AG04450 (cell line): ENCODE measurements at regions not wholly inside any gene's neighbourhood (a gene's known extent, or its start where the extent isn't known, plus 50 kb on each side); places are given as distances from the start of the nearest gene placed in this dataset.

ENCODE experiments used
- CTCF ChIA-PET: fragments of 300-600, 350-600 bp; formaldehyde crosslinking; extraction: SDS; loops from one replicate; lab custom pipeline; 2022; ENCODE audit warnings: antibody characterized with exemption, inconsistent platforms; lab: Charles Lee
- POLR2A ChIA-PET: fragments of 350-600 bp; formaldehyde crosslinking; extraction: SDS; loops from one replicate; lab custom pipeline; 2021; ENCODE audit warnings: antibody characterized with exemption, inconsistent platforms; lab: Yijun Ruan, JAX
- DNase-seq: peaks from one replicate; pipeline ENCODE4 v3.0.0-alpha.2; 2011; ENCODE audit warnings: low read depth, low spot score
- H3K27ac ChIP-seq: one replicate; pipeline ENCODE4 v1.5.1; 2012; ENCODE audit warnings: low read depth, low read length, control low read depth
- H3K27me3 ChIP-seq: one replicate; pipeline ENCODE4 v1.6.0; 2012; ENCODE audit warnings: low read length; ENCODE audit not compliant: control insufficient read depth, insufficient read depth
- H3K4me3 ChIP-seq: 2 replicates; pipeline ENCODE4 v1.5.1; 2011; ENCODE audit warnings: mild to moderate bottlenecking, low read depth, low read length, control low read depth
- H3K9me3 ChIP-seq: 2 replicates; pipeline ENCODE4 v1.5.1; 2012; ENCODE audit warnings: low read length; ENCODE audit not compliant: control insufficient read depth, insufficient read depth
- TF ChIP-seq, protein P1 (sequence below): IDR thresholded peaks from 2 replicates; pipeline ENCODE4 v1.5.1; 2011; ENCODE audit warnings: low read depth, low read length, control low read depth, inconsistent platforms

DNA sequence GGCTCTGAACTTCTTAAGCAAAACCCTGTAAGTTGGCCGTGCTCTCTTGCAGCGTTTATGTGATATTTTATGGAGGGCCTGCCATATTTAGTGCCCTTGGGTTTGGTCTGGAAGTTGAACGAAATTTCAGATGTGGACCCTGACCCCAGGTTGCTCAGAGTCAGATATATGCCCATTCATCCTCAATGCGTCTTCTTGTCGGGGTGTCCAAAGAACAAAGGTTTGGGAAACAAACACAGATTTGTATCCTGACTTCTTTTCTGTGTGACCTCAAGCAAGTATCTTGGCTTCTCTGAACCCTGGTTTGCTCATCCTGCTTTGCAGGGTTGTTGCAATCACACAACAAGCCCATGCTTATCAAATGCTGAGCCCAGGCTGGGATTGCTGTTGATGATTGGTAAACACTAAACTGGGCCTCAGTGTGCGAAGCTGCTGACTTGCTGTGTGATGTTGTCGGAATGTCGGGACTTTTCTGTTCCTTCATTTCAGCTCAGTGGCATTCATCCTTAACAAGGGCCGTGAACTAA lies 103.5 kb upstream of the PTPN1 start:
- POLR2A ChIA-PET = no interaction called here
- CTCF ChIA-PET = no interaction called here
- no peak for DNase-seq
- TF ChIP-seq, protein P1, sequence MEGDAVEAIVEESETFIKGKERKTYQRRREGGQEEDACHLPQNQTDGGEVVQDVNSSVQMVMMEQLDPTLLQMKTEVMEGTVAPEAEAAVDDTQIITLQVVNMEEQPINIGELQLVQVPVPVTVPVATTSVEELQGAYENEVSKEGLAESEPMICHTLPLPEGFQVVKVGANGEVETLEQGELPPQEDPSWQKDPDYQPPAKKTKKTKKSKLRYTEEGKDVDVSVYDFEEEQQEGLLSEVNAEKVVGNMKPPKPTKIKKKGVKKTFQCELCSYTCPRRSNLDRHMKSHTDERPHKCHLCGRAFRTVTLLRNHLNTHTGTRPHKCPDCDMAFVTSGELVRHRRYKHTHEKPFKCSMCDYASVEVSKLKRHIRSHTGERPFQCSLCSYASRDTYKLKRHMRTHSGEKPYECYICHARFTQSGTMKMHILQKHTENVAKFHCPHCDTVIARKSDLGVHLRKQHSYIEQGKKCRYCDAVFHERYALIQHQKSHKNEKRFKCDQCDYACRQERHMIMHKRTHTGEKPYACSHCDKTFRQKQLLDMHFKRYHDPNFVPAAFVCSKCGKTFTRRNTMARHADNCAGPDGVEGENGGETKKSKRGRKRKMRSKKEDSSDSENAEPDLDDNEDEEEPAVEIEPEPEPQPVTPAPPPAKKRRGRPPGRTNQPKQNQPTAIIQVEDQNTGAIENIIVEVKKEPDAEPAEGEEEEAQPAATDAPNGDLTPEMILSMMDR = no peak
- H3K9me3 ChIP-seq = peaks cover 6% of the 10 kb centered on the region; the same call in 1 of the 2 replicates
- H3K27me3 ChIP-seq = no peaks in the 10 kb centered on the region
- H3K4me3 ChIP-seq = no peak overlapping the region
- no peak overlapping the region for H3K27ac ChIP-seq

DNA sequence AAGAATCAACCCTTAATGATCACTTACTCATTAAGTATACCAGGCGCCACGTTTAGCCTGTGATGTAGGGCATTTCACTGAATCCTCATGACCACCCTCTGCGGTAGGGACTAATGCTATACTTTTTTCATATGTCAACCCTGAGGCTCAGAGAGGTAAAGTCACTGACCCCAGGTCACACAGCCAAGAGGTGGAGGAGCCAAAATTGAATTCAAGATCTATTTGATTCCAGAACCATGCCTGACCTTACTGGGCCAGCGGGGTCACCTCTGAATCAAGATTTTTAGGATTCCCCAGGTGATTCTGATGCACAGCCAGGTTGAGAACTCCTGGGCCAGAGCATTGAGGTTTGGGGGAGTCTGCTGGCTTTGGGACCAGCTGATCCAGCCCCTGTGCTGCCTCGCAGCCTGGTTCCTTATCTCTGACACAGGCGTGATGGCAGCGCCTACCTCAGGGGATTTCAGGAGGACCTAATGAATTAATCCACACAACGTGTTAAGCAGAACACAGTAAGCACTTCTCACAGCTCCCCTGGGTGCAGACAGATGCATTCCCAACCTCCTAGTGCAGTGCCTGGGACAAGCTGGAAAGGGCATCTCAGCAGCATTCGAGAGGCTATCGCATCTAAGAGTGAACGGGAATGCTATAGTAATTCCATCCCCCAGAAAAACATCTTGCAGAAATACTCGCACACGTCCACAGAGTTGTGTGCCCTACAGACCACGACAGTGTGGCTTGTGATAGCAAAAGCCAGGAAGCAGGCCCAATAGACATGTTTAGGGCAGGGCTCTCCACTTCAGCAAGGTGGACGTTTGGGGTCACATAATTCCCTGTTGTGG lies 101.4 kb upstream of the PTPN1 start:
- Histone ChIP-seq H3K27ac (no peak overlapping the region), H3K27me3 (no peaks in the 10 kb centered on the region), H3K9me3 (peaks cover 8% of the 10 kb centered on the region), H3K4me3 (no peak overlapping the region)
- ChIA-PET POLR2A (interaction anchor here (0.6 kb wide), 1 partner anchor 302 kb away, joined by 3 read pairs; no protein-coding TSS in a partner anchor), CTCF (no interaction called here)
- DNase-seq = no peak
- TF ChIP-seq, protein P1 = no peak

DNA sequence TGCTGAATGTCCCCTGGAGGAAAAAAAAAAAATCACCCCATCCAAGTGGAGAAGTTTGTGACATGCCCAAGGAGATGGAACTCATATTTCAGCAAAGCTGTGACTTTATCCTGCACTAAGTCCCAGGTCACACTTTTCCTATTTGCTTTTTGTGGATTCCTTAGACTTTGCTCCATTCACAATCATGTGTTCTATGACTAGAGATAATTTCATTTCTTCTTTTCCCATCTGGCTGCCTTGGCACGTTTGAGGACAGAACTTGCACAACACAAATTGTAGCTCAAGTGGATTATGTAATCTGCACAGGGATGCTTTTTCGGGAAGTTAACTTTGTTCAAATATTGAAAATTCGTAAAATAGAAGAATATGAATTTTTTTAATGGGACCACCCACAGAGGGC lies 100.7 kb upstream of the PTPN1 start:
- ChIA-PET POLR2A (no interaction called here), CTCF (no interaction called here)
- Histone ChIP-seq H3K27me3 (no peaks in the 10 kb centered on the region), H3K9me3 (peaks cover 13% of the 10 kb centered on the region), H3K27ac (no peak overlapping the region), H3K4me3 (no peak overlapping the region)
- TF ChIP-seq, protein P1 = no peak
- DNase-seq = no peak

DNA sequence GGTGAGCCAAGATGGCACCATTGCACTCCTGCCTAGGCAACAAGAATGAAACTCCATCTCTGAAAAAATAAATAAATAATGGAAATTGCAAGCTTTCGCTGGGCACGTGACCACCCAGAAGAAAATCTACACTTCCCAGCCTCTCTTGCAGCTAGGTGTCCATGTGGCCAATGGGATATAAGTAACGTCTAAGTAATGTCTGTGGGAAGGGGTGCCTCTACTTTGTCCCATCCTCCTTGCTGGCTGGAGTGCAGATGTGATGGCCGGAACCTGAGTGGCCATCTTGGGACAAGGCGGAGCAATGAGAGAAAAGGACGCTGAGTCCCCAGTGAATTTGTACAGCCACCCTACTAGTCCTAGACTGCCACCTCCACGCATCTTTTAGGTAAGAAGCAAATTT lies 99.8 kb upstream of the PTPN1 start:
- TF ChIP-seq, protein P1 = no peak
- H3K27ac ChIP-seq = no peak overlapping the region
- H3K9me3 ChIP-seq = peaks cover 13% of the 10 kb centered on the region
- CTCF ChIA-PET = no interaction called here
- no peaks in the 10 kb centered on the region for H3K27me3 ChIP-seq
- H3K4me3 ChIP-seq = no peak overlapping the region
- no peak for DNase-seq
- POLR2A ChIA-PET = no interaction called here

DNA sequence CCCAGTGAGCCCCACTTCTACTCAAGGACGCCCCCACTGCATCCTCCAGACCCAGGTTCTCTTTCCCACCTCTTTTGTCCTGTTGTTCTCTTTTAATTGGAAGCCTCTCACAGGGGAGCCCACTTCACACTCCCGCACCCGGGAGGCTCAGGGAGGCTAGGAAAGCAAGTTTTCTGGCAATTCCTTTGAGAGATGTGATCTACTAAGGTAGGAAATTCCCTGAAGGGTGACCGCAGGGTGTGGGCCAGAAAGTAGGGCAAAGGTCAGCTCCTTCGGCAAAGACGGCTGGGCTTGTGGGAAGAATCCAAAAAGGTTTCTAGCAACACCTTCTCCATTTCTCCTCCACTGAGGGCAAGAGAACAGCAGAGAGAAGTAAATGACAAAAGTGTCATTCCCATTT lies 98.1 kb upstream of the PTPN1 start:
- Histone ChIP-seq H3K4me3 (no peak overlapping the region), H3K27ac (no peak overlapping the region), H3K9me3 (peaks cover 13% of the 10 kb centered on the region), H3K27me3 (no peaks in the 10 kb centered on the region)
- TF ChIP-seq, protein P1 = no peak
- ChIA-PET CTCF (no interaction called here), POLR2A (no interaction called here)
- no peak for DNase-seq
